Hepatocyte (in vitro differentiated cells): ENCODE measurements at regions not wholly inside any gene's neighbourhood (a gene's known extent, or its start where the extent isn't known, plus 50 kb on each side); places are given as distances from the start of the nearest gene placed in this dataset.

ENCODE experiments used
- DNase-seq: peaks from one replicate; pipeline ENCODE4 v3.0.0-alpha.2; 2016; ENCODE audit warnings: low spot score
- H2AFZ ChIP-seq: fragments of 200-600 bp; sonication (generic); 2 replicates; pipeline ENCODE4 v1.6.0; 2016; ENCODE audit warnings: antibody characterized with exemption, mild to moderate bottlenecking
- H3K27ac ChIP-seq: fragments of 200-600 bp; sonication (generic); 2 replicates; pipeline ENCODE4 v1.5.1; 2016; ENCODE audit warnings: mild to moderate bottlenecking
- H3K27me3 ChIP-seq: fragments of 200-600 bp; sonication (generic); 2 replicates; pipeline ENCODE4 v1.6.1; 2016
- H3K36me3 ChIP-seq: fragments of 200-600 bp; sonication (generic); replicated peaks from 2 replicates; pipeline ENCODE4 v1.5.1; 2016; ENCODE audit warnings: low read depth; ENCODE audit not compliant: insufficient read depth
- H3K4me1 ChIP-seq: fragments of 200-600 bp; sonication (generic); 2 replicates; pipeline ENCODE4 v1.5.1; 2016; ENCODE audit warnings: mild to moderate bottlenecking, moderate library complexity; ENCODE audit not compliant: insufficient read depth
- H3K4me2 ChIP-seq: fragments of 200-600 bp; sonication (generic); 2 replicates; pipeline ENCODE4 v1.6.0; 2016
- H3K4me3 ChIP-seq: fragments of 200-600 bp; sonication (generic); 2 replicates; pipeline ENCODE4 v1.5.1; 2016; ENCODE audit warnings: mild to moderate bottlenecking
- H3K79me2 ChIP-seq: fragments of 200-600 bp; sonication (generic); 2 replicates; pipeline ENCODE4 v1.6.0; 2017; ENCODE audit warnings: mild to moderate bottlenecking
- H3K9me2 ChIP-seq: fragments of 200-600 bp; sonication (generic); replicated peaks from 2 replicates; pipeline ENCODE4 v1.6.0; 2017; ENCODE audit warnings: mild to moderate bottlenecking; ENCODE audit not compliant: insufficient read depth
- H3K9me3 ChIP-seq: fragments of 200-600 bp; sonication (generic); 2 replicates; pipeline ENCODE4 v1.5.1; 2016; ENCODE audit warnings: low read depth, mild to moderate bottlenecking
- H4K20me1 ChIP-seq: fragments of 200-600 bp; sonication (generic); 2 replicates; pipeline ENCODE4 v1.6.0; 2016; ENCODE audit warnings: mild to moderate bottlenecking; ENCODE audit not compliant: insufficient read depth, poor library complexity, severe bottlenecking
- EZH2 ChIP-seq: fragments of 200-600 bp; sonication (generic); IDR thresholded peaks from 2 replicates; pipeline ENCODE4 v1.6.1; 2016; ENCODE audit warnings: antibody characterized with exemption, mild to moderate bottlenecking, borderline replicate concordance
- EZH2phosphoT487 ChIP-seq: fragments of 200-600 bp; sonication (generic); IDR thresholded peaks from one replicate; pipeline ENCODE4 v1.6.1; 2018; ENCODE audit warnings: antibody characterized with exemption, mild to moderate bottlenecking, low read depth, moderate library complexity; ENCODE audit not compliant: unreplicated experiment, severe bottlenecking
- WGBS: methylation state at CpG from one replicate; pipeline ENCODE4 v1.1.6; 2016; ENCODE audit warnings: low lambda C conversion rate; ENCODE audit errors: missing lambda C conversion rate; 5-methylcytosine and 5-hydroxymethylcytosine counted together
- TF ChIP-seq, protein P1 (sequence below): fragments of 200-600 bp; sonication (generic); IDR thresholded peaks from 2 replicates; pipeline ENCODE4 v1.5.1; 2016; ENCODE audit warnings: antibody characterized with exemption, mild to moderate bottlenecking; ENCODE audit not compliant: poor library complexity

DNA sequence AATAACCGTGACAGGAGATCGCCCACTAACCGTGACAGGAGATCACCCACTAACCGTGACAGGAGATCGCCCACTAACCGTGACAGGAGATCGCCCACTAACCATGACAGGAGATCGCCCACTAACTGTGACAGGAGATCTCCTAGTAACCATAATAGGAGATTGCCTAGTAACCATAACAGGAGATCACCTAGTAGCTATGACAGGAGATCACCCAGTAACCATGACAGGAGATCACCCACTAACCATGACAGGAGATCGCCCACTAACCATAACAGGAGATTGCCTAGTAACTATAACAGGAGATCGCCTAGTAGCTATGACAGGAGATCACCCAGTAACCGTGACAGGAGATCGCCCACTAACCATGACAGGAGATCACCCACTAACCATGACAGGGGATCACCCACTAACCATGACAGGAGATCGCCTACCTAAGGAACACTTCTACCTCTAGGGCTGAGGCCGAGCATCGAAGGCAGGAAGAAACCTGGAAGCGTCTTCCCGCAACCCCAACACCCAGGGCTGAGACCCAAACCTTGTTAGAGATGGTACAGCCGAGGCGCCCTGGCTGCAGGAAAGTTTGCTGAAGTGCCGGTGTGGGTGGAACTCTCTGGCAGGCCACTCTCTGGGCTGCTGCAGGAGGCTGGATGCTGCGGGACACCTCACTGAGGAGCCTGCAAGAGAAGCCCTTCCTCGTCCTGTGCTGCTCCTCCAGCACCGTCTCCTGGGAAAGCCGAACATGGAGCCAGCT is 67.5 kb upstream of the THY1 start:
- WGBS = 95% methylated on average over 24 of the region's 24 CpGs
- Histone ChIP-seq H4K20me1 (no peaks in the 10 kb centered on the region), H3K4me2 (no peak overlapping the region), H3K9me3 (no peaks in the 10 kb centered on the region), H3K27ac (no peak overlapping the region), H3K36me3 (no peaks in the 10 kb centered on the region), H3K9me2 (no peaks in the 10 kb centered on the region), H2AFZ (no peak overlapping the region), H3K79me2 (no peaks in the 10 kb centered on the region), H3K4me3 (no peak overlapping the region), H3K27me3 (peaks cover 4% of the 10 kb centered on the region), H3K4me1 (no peaks in the 10 kb centered on the region)
- no peak for DNase-seq
- TF ChIP-seq EZH2phosphoT487 (no peak), EZH2 (no peak)
- TF ChIP-seq, protein P1, sequence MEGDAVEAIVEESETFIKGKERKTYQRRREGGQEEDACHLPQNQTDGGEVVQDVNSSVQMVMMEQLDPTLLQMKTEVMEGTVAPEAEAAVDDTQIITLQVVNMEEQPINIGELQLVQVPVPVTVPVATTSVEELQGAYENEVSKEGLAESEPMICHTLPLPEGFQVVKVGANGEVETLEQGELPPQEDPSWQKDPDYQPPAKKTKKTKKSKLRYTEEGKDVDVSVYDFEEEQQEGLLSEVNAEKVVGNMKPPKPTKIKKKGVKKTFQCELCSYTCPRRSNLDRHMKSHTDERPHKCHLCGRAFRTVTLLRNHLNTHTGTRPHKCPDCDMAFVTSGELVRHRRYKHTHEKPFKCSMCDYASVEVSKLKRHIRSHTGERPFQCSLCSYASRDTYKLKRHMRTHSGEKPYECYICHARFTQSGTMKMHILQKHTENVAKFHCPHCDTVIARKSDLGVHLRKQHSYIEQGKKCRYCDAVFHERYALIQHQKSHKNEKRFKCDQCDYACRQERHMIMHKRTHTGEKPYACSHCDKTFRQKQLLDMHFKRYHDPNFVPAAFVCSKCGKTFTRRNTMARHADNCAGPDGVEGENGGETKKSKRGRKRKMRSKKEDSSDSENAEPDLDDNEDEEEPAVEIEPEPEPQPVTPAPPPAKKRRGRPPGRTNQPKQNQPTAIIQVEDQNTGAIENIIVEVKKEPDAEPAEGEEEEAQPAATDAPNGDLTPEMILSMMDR = no peak

DNA sequence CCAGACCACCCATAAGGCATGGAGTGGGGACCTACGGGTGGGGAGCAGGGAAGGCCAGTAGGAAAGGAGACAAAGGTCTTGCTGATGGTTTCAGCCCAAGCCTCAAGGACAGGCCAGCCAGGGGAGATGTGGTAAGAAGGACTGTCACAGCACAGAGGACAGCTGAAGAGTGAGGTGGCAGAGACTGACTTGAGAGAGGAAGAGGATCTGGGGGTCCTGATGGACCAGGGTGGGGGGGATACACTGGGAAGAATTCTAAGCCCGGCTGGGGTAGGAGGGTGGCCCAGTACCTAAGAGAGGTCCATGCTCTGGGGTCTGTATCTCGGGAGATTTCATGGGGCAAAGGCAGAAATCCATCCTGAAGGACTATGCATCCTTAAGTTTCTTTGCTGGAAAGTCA is 66.1 kb upstream of the THY1 start:
- no peak overlapping the region for H2AFZ ChIP-seq
- H3K9me3 ChIP-seq = no peaks in the 10 kb centered on the region
- no peaks in the 10 kb centered on the region for H3K9me2 ChIP-seq
- TF ChIP-seq EZH2phosphoT487 (no peak), EZH2 (no peak)
- no peaks in the 10 kb centered on the region for H3K4me1 ChIP-seq
- peaks cover 4% of the 10 kb centered on the region for H3K27me3 ChIP-seq
- 83% methylated on average over 3 of the region's 3 CpGs for WGBS
- no peaks in the 10 kb centered on the region for H3K79me2 ChIP-seq
- DNase-seq = no peak
- H3K4me2 ChIP-seq = no peak overlapping the region
- H3K36me3 ChIP-seq = no peaks in the 10 kb centered on the region
- no peaks in the 10 kb centered on the region for H4K20me1 ChIP-seq
- no peak overlapping the region for H3K27ac ChIP-seq
- H3K4me3 ChIP-seq = no peak overlapping the region

DNA sequence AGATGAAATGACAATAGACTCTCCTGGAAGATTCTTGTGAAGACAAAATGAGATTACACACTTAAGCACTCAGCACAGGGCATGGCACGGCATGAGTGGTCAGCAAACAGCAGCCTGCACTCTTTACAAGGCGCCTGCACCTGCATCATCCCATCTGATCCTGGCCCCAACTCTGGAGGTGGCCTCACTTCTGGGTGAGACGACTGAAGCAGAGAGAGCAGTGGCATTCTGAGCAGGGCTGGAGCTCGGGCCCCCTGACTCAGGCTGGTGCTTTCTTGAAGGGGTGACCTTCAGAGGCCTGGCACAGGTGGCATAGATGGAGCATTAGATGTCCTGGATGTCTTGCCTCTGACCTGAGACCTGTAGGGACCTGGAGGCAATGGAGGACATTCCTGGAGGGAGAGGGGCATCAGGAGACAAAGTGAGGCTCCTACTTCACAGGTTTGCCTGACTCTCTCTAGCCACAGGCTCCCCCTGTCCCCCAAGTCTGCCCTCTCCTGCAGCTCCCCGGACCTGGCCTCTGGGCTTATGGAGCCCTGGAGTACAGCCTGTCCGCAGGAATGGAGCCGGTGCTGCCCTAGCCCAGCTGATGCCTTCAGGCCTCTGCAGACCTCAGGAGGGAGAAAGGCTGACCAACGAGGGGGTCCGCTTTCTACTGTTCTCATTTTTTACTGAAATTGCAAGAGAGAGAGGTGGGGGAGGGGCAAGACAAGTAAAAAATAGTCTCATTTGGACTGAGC is 65.5 kb upstream of the THY1 start:
- 72% methylated on average over 9 of the region's 9 CpGs for whole genome bisulfite sequencing
- Histone ChIP-seq H3K4me2 (no peak overlapping the region), H3K27ac (no peak overlapping the region), H3K4me3 (no peak overlapping the region), H3K79me2 (no peaks in the 10 kb centered on the region), H3K9me3 (no peaks in the 10 kb centered on the region), H3K4me1 (no peaks in the 10 kb centered on the region), H3K27me3 (peaks cover 4% of the 10 kb centered on the region), H3K36me3 (no peaks in the 10 kb centered on the region), H4K20me1 (no peaks in the 10 kb centered on the region), H2AFZ (no peak overlapping the region), H3K9me2 (no peaks in the 10 kb centered on the region)
- DNase-seq = no peak
- TF ChIP-seq, protein P1 = no peak
- no peak for TF ChIP-seq EZH2
- no peak for TF ChIP-seq EZH2phosphoT487

DNA sequence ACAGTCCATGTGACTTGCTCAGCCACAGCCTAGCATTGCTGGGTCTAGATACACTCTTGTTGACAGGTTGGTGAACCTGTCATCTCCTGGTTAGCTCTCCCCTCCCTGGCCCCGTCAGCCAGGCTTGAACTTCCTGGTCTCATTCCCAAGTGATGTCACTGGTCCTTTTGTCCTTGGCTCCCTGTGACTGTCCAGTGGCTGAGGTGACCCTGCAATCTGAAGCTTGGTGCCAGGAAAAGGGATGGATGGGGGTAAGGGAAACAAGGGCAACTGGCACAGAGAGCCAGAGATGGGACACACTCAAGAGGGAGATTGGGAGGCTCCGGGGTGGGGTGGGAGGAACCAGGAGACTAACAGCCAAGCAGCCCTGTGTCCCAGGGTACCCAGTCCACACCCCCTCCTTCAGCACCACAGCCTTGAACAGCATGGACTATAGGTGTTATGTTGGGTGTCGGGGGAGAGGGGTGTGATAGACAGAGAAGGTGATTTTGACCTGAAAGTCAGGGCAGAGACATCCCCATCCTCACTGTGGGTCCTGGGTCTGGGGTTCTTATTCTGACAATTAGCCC is 63.8 kb upstream of the THY1 start:
- no peaks in the 10 kb centered on the region for H4K20me1 ChIP-seq
- TF ChIP-seq EZH2 = no peak
- no peak for TF ChIP-seq EZH2phosphoT487
- H3K4me3 ChIP-seq = no peak overlapping the region
- peaks cover 4% of the 10 kb centered on the region for H3K27me3 ChIP-seq
- 74% methylated on average over 3 of the region's 3 CpGs for WGBS
- H2AFZ ChIP-seq = no peak overlapping the region
- H3K4me1 ChIP-seq = no peaks in the 10 kb centered on the region
- DNase-seq = no peak
- no peaks in the 10 kb centered on the region for H3K9me3 ChIP-seq
- no peaks in the 10 kb centered on the region for H3K9me2 ChIP-seq
- no peaks in the 10 kb centered on the region for H3K79me2 ChIP-seq
- H3K36me3 ChIP-seq = no peaks in the 10 kb centered on the region
- no peak overlapping the region for H3K4me2 ChIP-seq
- H3K27ac ChIP-seq = no peak overlapping the region
